ENCODE measurements at regions not wholly inside any gene's neighbourhood (a gene's known extent, or its start where the extent isn't known, plus 50 kb on each side); places are given as distances from the start of the nearest gene placed in this dataset.

DNA sequence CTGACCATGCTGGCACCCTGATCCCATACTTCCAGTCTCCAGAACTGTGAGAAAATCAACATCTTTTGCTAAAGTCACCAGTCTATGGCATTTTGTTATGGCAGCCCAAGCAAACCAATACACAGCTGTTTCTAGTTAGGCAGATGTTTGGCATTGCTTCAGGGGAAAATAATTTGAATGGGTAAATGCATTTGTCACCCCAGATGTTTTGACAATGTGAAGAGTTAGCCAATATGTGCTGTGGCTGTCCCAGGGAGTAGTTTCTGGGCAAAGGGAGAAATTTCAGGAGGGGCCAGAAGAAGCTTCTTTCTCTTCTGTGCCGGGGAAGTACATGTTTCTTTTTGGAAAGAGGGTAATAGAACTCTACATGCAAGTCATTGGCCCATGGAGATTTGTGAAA is 619.0 kb downstream of the SLC4A3 start:
- no peak for DNase-seq (ENCODE audit: low read depth)
- no peak overlapping the region for H3K4me3 ChIP-seq (ENCODE audit: low read length)
- TF ChIP-seq, protein P1, sequence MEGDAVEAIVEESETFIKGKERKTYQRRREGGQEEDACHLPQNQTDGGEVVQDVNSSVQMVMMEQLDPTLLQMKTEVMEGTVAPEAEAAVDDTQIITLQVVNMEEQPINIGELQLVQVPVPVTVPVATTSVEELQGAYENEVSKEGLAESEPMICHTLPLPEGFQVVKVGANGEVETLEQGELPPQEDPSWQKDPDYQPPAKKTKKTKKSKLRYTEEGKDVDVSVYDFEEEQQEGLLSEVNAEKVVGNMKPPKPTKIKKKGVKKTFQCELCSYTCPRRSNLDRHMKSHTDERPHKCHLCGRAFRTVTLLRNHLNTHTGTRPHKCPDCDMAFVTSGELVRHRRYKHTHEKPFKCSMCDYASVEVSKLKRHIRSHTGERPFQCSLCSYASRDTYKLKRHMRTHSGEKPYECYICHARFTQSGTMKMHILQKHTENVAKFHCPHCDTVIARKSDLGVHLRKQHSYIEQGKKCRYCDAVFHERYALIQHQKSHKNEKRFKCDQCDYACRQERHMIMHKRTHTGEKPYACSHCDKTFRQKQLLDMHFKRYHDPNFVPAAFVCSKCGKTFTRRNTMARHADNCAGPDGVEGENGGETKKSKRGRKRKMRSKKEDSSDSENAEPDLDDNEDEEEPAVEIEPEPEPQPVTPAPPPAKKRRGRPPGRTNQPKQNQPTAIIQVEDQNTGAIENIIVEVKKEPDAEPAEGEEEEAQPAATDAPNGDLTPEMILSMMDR (conservative IDR thresholded peaks at IDR 0.05; ENCODE audit: low read depth, low read length): no peak

GRCh38 chr2:220247588-220248350 is 620.3 kb downstream of the SLC4A3 start:
- no peak for DNase-seq (ENCODE audit: low read depth)
- TF ChIP-seq, protein P1 (conservative IDR thresholded peaks at IDR 0.05; ENCODE audit: low read depth, low read length): no peak
- no peak overlapping the region for H3K4me3 ChIP-seq (ENCODE audit: low read length)

GRCh38 chr2:220259662-220260061 is 632.2 kb downstream of the SLC4A3 start:
- no peak for DNase-seq (ENCODE audit: low read depth)
- TF ChIP-seq, protein P1 (conservative IDR thresholded peaks at IDR 0.05; ENCODE audit: low read depth, low read length): no peak
- H3K4me3 ChIP-seq (ENCODE audit: low read length): no peak overlapping the region

- DNase-seq (ENCODE audit: low read depth): no peak
- H3K4me3 ChIP-seq (ENCODE audit: low read length): no peak overlapping the region
- TF ChIP-seq, protein P1 (conservative IDR thresholded peaks at IDR 0.05; ENCODE audit: low read depth, low read length): no peak
Observed at GRCh38 chr2:220263300-220263699, 635.9 kb downstream of the SLC4A3 start.

DNA sequence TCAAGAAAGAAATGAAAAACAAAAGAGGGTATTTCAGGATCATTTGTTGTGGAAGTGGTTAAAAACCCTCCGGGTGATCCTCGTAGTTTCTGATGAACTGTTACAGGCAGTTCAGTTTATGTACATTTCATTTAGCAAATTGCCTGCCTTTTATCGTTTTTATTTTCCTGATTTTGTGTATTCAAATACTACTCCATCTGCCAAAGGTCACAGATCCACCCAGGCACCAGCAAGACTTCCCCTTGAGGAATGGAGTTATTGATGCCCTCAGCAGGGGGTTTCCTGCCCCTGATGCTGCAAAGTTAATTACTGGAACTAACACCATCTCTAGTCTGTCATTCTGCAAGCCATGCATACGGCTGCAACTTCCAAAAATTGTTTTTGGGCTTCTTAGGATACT is 641.9 kb downstream of the SLC4A3 start:
- no peak for DNase-seq (ENCODE audit: low read depth)
- no peak overlapping the region for H3K4me3 ChIP-seq (ENCODE audit: low read length)
- TF ChIP-seq, protein P1 (conservative IDR thresholded peaks at IDR 0.05; ENCODE audit: low read depth, low read length): no peak

- no peak for DNase-seq (ENCODE audit: low read depth)
- no peak overlapping the region for H3K4me3 ChIP-seq (ENCODE audit: low read length)
- TF ChIP-seq, protein P1 (conservative IDR thresholded peaks at IDR 0.05; ENCODE audit: low read depth, low read length): no peak
Observed at GRCh38 chr2:220270481-220271070, 643.1 kb downstream of the SLC4A3 start.

DNA sequence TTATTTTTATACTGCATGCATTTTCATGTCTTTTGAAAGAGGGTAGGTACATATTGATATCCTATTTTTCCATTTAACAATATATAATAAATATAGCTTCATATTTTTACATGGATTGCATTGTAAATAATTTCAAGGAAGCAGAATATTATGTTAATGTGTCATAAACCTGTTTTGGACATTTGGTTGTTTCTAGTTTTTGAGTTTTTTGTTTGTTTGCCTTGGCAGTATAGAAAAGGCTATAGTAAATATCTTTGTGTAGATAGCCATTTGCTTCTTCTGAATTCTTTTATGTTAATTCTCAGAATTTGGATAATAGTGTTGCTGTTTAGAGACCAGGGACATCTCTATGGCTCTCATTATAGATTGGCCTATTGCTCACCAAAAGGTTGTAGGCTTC is 645.2 kb downstream of the SLC4A3 start:
- TF ChIP-seq, protein P1 (conservative IDR thresholded peaks at IDR 0.05; ENCODE audit: low read depth, low read length): no peak
- DNase-seq (ENCODE audit: low read depth): no peak
- no peak overlapping the region for H3K4me3 ChIP-seq (ENCODE audit: low read length)
